Embryonic facial prominence (tissue), 1 donor: ENCODE measurements at regions not wholly inside any gene's neighbourhood (a gene's known extent, or its start where the extent isn't known, plus 50 kb on each side); places are given as distances from the start of the nearest gene placed in this dataset.
A peak's percentile ranks its signal among the peaks of the same experiment; 100 is the strongest.

Experiments used
- DNase-seq: peaks from one replicate; pipeline ENCODE4 v3.0.0-alpha.2; 2016; ENCODE audit errors: extremely low spot score

- no peak for DNase-seq
These were observed 722.5 kb upstream of the API5 start for GRCh38 chr11:42589286-42589685.

- DNase-seq: no peak
These were observed 720.0 kb upstream of the API5 start for GRCh38 chr11:42591841-42592240.

GRCh38 chr11:42593441-42593840 is 718.4 kb upstream of the API5 start:
- DNase-seq: no peak

- DNase-seq: no peak
These were observed 715.9 kb upstream of the API5 start for GRCh38 chr11:42595876-42596275.

GRCh38 chr11:42596576-42597145 is 715.1 kb upstream of the API5 start:
- no peak for DNase-seq

GRCh38 chr11:42598341-42598740 is 713.5 kb upstream of the API5 start:
- no peak for DNase-seq

- DNase-seq: no peak
These were observed 691.0 kb upstream of the API5 start for GRCh38 chr11:42620796-42621195.

GRCh38 chr11:42625757-42626665 is 685.8 kb upstream of the API5 start:
- no peak for DNase-seq

GRCh38 chr11:42631220-42631843 is 680.5 kb upstream of the API5 start:
- no peak for DNase-seq

- no peak for DNase-seq
These were observed 664.8 kb upstream of the API5 start for GRCh38 chr11:42646959-42647358.

- DNase-seq: no peak
These were observed 663.8 kb upstream of the API5 start for GRCh38 chr11:42647993-42648392.

GRCh38 chr11:42651621-42652020 is 660.2 kb upstream of the API5 start:
- no peak for DNase-seq

- no peak for DNase-seq
These were observed 654.6 kb upstream of the API5 start for GRCh38 chr11:42657169-42657568.

GRCh38 chr11:42661942-42662341 is 649.9 kb upstream of the API5 start:
- no peak for DNase-seq

- DNase-seq: no peak
These were observed 642.4 kb upstream of the API5 start for GRCh38 chr11:42669248-42669976.

- DNase-seq: peak; percentile 39
These were observed 637.4 kb upstream of the API5 start for GRCh38 chr11:42674436-42674835.

- no peak for DNase-seq
These were observed 604.3 kb upstream of the API5 start for GRCh38 chr11:42707541-42707940.

GRCh38 chr11:42709216-42709615 is 602.6 kb upstream of the API5 start:
- no peak for DNase-seq

- DNase-seq: no peak
These were observed 598.5 kb upstream of the API5 start for GRCh38 chr11:42713279-42713678.

GRCh38 chr11:42713753-42714152 is 598.0 kb upstream of the API5 start:
- no peak for DNase-seq

- no peak for DNase-seq
These were observed 590.9 kb upstream of the API5 start for GRCh38 chr11:42720716-42721563.
